Brain microvascular endothelial cell (primary cell): ENCODE measurements at regions not wholly inside any gene's neighbourhood (a gene's known extent, or its start where the extent isn't known, plus 50 kb on each side); places are given as distances from the start of the nearest gene placed in this dataset.

ENCODE experiments used
- DNase-seq: peaks from one replicate; pipeline ENCODE4 v3.0.0-alpha.2; 2020
- H3K27ac ChIP-seq: fragments of 250-450 bp; sonication (Bioruptor Pico); 2 replicates; pipeline ENCODE4 v1.5.1; 2020; ENCODE audit warnings: mild to moderate bottlenecking, moderate library complexity
- H3K27me3 ChIP-seq: fragments of 250-450 bp; sonication (Bioruptor Pico); replicated peaks from 2 replicates; pipeline ENCODE4 v1.5.1; 2020; ENCODE audit warnings: mild to moderate bottlenecking
- H3K36me3 ChIP-seq: fragments of 250-450 bp; sonication (Bioruptor Pico); replicated peaks from 2 replicates; pipeline ENCODE4 v1.5.1; 2020; ENCODE audit warnings: mild to moderate bottlenecking
- H3K4me3 ChIP-seq: 2 replicates; pipeline ENCODE4 v1.5.1; 2011; ENCODE audit warnings: low read depth, mild to moderate bottlenecking, control low read depth, low read length, moderate library complexity
- in situ Hi-C: cut with HindIII; loops from 2 replicates; pipeline ENCODE4 v1.10.0; 2017; ENCODE audit warnings: low sequenced_read_pairs, low pct_ligation_motif_present
- TF ChIP-seq, protein P1 (sequence below): IDR thresholded peaks from 2 replicates; pipeline ENCODE4 v1.5.1; 2011; ENCODE audit warnings: low read depth, mild to moderate bottlenecking, moderate library complexity, low read length, control low read depth, inconsistent platforms; ENCODE audit errors: missing control alignments

DNA sequence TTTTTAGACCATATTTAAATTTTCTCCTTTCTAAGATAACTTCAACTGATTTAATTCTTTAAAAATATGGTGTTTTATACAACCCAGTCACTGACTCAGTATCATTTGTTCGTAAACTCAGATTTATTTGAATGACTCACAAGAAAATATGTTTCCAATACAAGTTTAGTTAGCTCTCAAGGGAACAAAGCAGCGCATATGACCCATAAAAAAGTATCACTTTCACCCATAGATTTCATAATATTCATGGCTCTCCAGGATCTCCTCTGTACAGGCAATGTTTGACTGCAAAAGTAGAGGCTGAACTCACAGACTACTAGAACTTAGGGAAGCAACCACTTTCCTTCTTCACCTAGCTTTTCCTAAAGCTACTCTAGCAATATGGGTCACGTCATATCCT, 405.6 kb upstream of the PCDH9 start:
- H3K27ac ChIP-seq = no peak overlapping the region
- in situ Hi-C loops = no loop called here
- H3K36me3 ChIP-seq = no peaks in the 10 kb centered on the region
- TF ChIP-seq, protein P1, sequence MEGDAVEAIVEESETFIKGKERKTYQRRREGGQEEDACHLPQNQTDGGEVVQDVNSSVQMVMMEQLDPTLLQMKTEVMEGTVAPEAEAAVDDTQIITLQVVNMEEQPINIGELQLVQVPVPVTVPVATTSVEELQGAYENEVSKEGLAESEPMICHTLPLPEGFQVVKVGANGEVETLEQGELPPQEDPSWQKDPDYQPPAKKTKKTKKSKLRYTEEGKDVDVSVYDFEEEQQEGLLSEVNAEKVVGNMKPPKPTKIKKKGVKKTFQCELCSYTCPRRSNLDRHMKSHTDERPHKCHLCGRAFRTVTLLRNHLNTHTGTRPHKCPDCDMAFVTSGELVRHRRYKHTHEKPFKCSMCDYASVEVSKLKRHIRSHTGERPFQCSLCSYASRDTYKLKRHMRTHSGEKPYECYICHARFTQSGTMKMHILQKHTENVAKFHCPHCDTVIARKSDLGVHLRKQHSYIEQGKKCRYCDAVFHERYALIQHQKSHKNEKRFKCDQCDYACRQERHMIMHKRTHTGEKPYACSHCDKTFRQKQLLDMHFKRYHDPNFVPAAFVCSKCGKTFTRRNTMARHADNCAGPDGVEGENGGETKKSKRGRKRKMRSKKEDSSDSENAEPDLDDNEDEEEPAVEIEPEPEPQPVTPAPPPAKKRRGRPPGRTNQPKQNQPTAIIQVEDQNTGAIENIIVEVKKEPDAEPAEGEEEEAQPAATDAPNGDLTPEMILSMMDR = no peak
- DNase-seq = no peak
- H3K4me3 ChIP-seq = no peak overlapping the region
- no peaks in the 10 kb centered on the region for H3K27me3 ChIP-seq

DNA sequence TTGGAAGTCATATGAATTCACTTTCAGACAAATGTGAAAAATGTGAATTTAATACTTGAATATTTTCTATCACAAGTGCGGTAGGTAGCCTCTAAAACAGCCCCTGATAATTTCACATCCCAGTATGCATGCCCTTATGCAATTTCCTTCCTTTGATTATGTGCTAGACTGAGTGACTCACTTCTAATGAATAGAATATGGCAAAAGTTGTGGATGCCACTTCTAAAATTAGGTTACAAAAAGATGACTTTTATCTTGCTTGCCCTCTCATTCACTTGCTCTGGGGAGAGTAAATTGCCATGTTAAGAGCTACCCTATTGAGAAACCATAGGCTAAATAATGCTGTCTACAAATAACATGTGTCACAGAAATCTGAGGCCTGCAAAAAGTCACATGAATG, 402.5 kb upstream of the PCDH9 start:
- H3K27me3 ChIP-seq = no peaks in the 10 kb centered on the region
- no peaks in the 10 kb centered on the region for H3K36me3 ChIP-seq
- no peak overlapping the region for H3K27ac ChIP-seq
- in situ Hi-C loops = no loop called here
- TF ChIP-seq, protein P1 = no peak
- no peak for DNase-seq
- H3K4me3 ChIP-seq = no peak overlapping the region

DNA sequence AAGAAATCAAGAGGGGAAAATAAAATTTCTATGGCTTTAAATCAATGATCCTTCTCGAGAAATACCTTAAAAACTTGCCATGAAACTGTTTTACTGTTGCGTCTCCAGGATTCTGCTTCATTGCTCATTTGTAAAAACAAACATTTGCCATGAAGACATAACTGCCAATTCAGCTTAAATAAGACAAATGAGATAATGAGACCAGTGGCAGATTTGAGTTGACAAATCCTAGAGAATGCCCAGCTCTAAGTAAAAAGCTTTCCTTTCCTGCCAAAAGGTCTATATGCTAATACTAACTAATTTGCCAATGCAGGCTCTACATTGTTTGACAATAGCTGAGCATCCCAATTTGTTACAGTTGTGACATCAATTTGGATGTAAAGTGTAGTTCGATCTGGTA, 400.5 kb upstream of the PCDH9 start:
- H3K27me3 ChIP-seq = no peaks in the 10 kb centered on the region
- no peak for DNase-seq
- no peak overlapping the region for H3K27ac ChIP-seq

DNA sequence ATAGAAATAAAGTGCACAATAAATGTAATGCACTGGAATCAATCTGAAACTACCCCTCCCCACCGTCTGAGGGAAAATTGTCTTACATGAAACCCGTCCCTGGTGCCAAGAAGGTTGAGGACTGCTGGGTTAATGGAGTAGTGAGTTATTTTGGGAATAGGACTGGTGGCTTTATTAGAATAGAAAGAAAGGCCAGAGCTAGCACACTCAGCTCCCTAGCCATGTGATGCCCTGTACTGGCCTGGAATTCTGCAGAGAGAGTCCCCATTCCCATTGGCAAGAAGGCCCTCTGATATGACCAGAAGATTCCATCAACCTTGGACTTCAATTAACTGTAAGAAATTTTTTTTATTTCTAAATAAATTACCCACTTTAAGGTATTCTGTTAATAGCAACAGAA, 393.5 kb upstream of the PCDH9 start:
- Histone ChIP-seq H3K36me3 (no peaks in the 10 kb centered on the region), H3K4me3 (no peak overlapping the region), H3K27ac (no peak overlapping the region), H3K27me3 (no peaks in the 10 kb centered on the region)
- in situ Hi-C loops = no loop called here
- DNase-seq = no peak
- TF ChIP-seq, protein P1 = no peak

More for the DNA sequence above, 400.5 kb upstream of the PCDH9 start:
- in situ Hi-C loops = no loop called here
- no peaks in the 10 kb centered on the region for H3K36me3 ChIP-seq
- no peak overlapping the region for H3K4me3 ChIP-seq
- TF ChIP-seq, protein P1 = no peak

DNA sequence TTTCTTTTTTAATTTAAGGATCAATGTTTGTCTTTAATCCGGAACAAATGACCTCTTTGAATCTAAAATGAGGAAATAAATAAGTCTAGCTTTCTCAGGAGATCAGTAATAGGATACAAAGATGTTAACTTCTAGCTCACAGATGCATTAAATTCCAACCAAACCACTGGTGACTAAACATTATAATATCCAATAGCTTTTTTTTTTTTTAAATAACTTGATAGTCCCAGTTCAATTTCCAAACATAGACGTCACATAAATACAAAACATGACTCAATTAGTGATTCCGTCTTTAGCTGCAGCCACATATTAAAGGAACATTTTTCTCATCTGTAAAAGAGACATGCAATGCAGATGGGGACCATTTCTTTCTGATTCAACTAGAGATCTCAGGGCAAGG, 390.5 kb upstream of the PCDH9 start:
- H3K4me3 ChIP-seq = no peak overlapping the region
- no peaks in the 10 kb centered on the region for H3K36me3 ChIP-seq
- TF ChIP-seq, protein P1 = no peak
- peak overlapping the region; percentile 87 for H3K27ac ChIP-seq
- DNase-seq = no peak
- in situ Hi-C loops = no loop called here
- H3K27me3 ChIP-seq = no peaks in the 10 kb centered on the region

DNA sequence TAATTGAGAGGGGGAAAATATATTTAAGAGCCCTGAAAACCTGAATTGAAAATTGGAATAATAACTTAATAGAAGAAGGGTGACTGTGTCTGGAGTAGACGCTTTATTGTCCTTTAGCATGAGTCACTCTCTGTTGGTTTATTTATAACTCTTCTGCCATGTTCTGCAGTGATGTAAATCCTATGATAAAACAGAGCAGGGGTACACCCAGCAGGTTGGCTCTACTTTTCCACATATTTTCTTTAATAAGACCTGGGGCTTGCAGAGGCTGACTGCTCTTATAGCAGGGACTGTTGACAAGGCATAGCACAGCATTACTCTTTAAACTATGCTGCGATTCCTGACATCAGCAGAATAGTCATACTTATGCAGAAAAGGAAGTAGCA, 389.9 kb upstream of the PCDH9 start:
- Histone ChIP-seq H3K27me3 (no peaks in the 10 kb centered on the region), H3K36me3 (no peaks in the 10 kb centered on the region), H3K4me3 (no peak overlapping the region), H3K27ac (peak overlapping the region; percentile 87)
- in situ Hi-C loops = no loop called here
- TF ChIP-seq, protein P1 = no peak
- DNase-seq = peak; percentile 42
